HL-60 (cell line): ENCODE measurements at regions not wholly inside any gene's neighbourhood (a gene's known extent, or its start where the extent isn't known, plus 50 kb on each side); places are given as distances from the start of the nearest gene placed in this dataset.

Source experiments
- DNase-seq, 2 experiments: peaks; one replicate each; pipeline ENCODE4 v3.0.0-alpha.2; 2010 to 2020; ENCODE audit warnings: low read depth in 1 of 2, low spot score in 1 of 2
- H3K27ac ChIP-seq: fragments of 250-450 bp; sonication (Bioruptor Pico); replicated peaks from 2 replicates; pipeline ENCODE4 v1.5.1; 2020; ENCODE audit warnings: mild to moderate bottlenecking, moderate library complexity
- H3K27me3 ChIP-seq: fragments of 250-450 bp; sonication (Bioruptor Pico); 2 replicates; pipeline ENCODE4 v1.5.1; 2021; ENCODE audit warnings: mild to moderate bottlenecking, moderate library complexity; ENCODE audit not compliant: insufficient read depth, poor library complexity, severe bottlenecking
- H3K4me3 ChIP-seq: replicated peaks from 2 replicates; pipeline ENCODE4 v1.5.1; 2011; ENCODE audit warnings: mild to moderate bottlenecking, control low read depth, low read length; ENCODE audit not compliant: insufficient read depth
- CTCF ChIP-seq: IDR thresholded peaks from one replicate; pipeline ENCODE4 v1.5.1; 2011; ENCODE audit warnings: low read length, control low read depth, inconsistent platforms; ENCODE audit not compliant: insufficient read depth
- GABPA ChIP-seq: IDR thresholded peaks from 2 replicates; pipeline ENCODE4 v1.6.1; 2012; ENCODE audit warnings: low read depth
- POLR2AphosphoS5 ChIP-seq: IDR thresholded peaks from 2 replicates; pipeline ENCODE4 v1.6.1; 2012; ENCODE audit warnings: low read depth
- REST ChIP-seq: IDR thresholded peaks from 2 replicates; pipeline ENCODE4 v1.6.1; 2012; ENCODE audit warnings: low read depth; ENCODE audit not compliant: insufficient replicate concordance
- SPI1 ChIP-seq: IDR thresholded peaks from 2 replicates; pipeline ENCODE4 v1.6.1; 2012; ENCODE audit warnings: low read depth, mild to moderate bottlenecking, borderline replicate concordance

- H3K27ac ChIP-seq, result no peak overlapping the region
- H3K4me3 ChIP-seq, result no peak overlapping the region
- TF ChIP-seq GABPA (no peak), CTCF (no peak), POLR2AphosphoS5 (no peak), REST (no peak), SPI1 (no peak)
- no peak for DNase-seq
- H3K27me3 ChIP-seq, result no peaks in the 10 kb centered on the region
Measured at GRCh38 chr7:68125168-68125567, 1128.5 kb downstream of the TYW1 start.

GRCh38 chr7:68133045-68133444 is 1136.4 kb downstream of the TYW1 start:
- Histone ChIP-seq H3K27ac (no peak overlapping the region), H3K27me3 (no peaks in the 10 kb centered on the region), H3K4me3 (no peak overlapping the region)
- TF ChIP-seq SPI1 (no peak), GABPA (no peak), CTCF (no peak), POLR2AphosphoS5 (no peak), REST (no peak)
- DNase-seq, result no peak

GRCh38 chr7:68143345-68143744 is 1146.7 kb downstream of the TYW1 start:
- TF ChIP-seq POLR2AphosphoS5, result no peak
- TF ChIP-seq SPI1, result no peak
- TF ChIP-seq CTCF, result no peak
- no peak for TF ChIP-seq REST
- no peak for TF ChIP-seq GABPA
- Histone ChIP-seq H3K27me3 (no peaks in the 10 kb centered on the region), H3K4me3 (no peak overlapping the region), H3K27ac (no peak overlapping the region)
- DNase-seq, result no peak
